ENCODE measurements at regions not wholly inside any gene's neighbourhood (a gene's known extent, or its start where the extent isn't known, plus 50 kb on each side); places are given as distances from the start of the nearest gene placed in this dataset.
"Not testable (repeated sequence)": the region's sequence is repeated elsewhere in the genome, so short reads cannot be mapped to it uniquely, and the experiment has no call there.

- no peak for DNase-seq (ENCODE audit: low read depth in 2 of 2)
These were observed 224.5 kb upstream of the NFIA start for GRCh38 chr1:60857851-60858250.

DNA sequence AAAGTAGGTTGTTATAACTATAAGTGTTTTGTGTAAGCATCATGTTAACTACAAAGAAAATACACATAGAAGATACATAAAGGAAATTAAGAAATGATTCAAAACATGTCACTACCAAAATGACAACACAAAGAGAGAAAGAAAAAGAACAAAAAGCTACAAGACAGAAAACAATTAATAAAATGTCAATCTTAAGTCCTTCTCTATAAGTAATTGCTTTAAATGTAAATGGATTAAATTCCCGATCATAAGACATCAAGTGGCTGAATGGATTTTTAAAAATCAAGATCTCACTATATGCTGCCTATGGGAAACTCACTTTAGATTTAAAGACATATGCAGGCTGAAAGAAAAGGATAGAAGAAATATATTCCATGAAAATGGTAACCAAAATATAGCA lies 232.3 kb upstream of the NFIA start:
- no peak for DNase-seq (ENCODE audit: low read depth in 2 of 2)

GRCh38 chr1:60849401-60849800 lies 233.0 kb upstream of the NFIA start:
- no peak for DNase-seq (ENCODE audit: low read depth in 2 of 2)

- DNase-seq (ENCODE audit: low read depth in 2 of 2), result no peak
These were observed 233.7 kb upstream of the NFIA start for GRCh38 chr1:60848583-60849188.

DNA sequence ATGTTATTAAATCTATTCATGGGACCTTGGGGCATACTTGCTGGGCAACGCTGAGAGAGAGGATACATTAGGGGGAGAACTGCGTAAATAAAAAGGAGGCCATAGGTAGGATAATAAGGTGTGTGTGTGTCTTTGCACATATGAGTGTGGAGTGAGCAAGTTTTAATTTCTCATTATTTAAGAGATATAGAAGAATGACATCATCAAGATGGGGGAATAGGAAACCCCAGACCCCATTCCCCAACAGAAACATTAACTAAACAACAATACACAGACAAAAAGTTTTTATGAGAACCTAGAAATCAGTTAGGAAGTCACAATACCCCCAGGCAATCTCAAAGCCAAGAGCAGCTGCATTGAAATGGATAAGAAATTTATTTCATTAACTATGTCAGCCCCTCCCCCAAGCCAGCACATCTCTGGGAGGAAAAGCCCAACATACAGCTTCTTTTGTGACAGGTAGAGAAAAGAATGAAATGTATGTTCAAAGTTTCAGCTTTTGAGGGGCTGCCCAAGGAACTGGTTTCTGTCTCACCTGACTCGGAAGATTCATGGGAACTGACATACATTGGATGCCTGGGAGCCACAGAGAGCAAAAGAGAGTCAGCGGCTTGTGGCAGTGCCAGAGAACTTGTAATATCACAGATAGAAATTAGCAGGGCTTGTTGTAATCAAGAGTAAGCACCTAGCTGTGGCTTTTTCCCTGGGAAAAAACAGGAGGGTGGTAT lies 234.3 kb upstream of the NFIA start:
- no peak for DNase-seq (ENCODE audit: low read depth in 2 of 2)

GRCh38 chr1:60847391-60847790 lies 235.0 kb upstream of the NFIA start:
- DNase-seq (ENCODE audit: low read depth in 2 of 2), result no peak

DNA sequence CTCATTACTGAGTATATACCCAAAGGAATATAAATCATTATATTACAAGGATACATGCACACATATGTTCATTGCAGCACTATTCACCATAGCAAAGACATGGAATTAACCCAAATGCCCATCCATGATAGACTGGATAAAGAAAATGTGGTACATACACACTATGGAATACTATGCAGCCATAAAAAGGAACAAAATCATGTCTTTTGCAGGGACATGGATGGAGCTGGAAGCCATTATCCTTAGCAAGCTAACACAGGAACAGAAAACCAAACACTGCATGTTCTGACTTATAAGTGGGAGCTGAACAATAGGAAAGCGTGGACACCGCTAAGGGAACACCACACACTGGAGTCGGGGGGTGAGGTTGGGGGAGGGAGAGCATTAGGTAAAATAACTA lies 236.7 kb upstream of the NFIA start:
- DNase-seq (ENCODE audit: low read depth in 2 of 2), result not testable (repeated sequence)

- no peak for DNase-seq (ENCODE audit: low read depth in 2 of 2)
These were observed 240.1 kb upstream of the NFIA start for GRCh38 chr1:60842304-60842703.

- DNase-seq (ENCODE audit: low read depth in 2 of 2), result no peak
These were observed 241.0 kb upstream of the NFIA start for GRCh38 chr1:60841116-60842046.

- DNase-seq (ENCODE audit: low read depth in 2 of 2), result not testable (repeated sequence)
These were observed 241.9 kb upstream of the NFIA start for GRCh38 chr1:60840476-60840875.

GRCh38 chr1:60835649-60836048 lies 246.7 kb upstream of the NFIA start:
- no peak for DNase-seq (ENCODE audit: low read depth in 2 of 2)

GRCh38 chr1:60833173-60833572 lies 249.2 kb upstream of the NFIA start:
- DNase-seq (ENCODE audit: low read depth in 2 of 2), result no peak

GRCh38 chr1:60832367-60832766 lies 250.0 kb upstream of the NFIA start:
- DNase-seq (ENCODE audit: low read depth in 2 of 2), result no peak

DNA sequence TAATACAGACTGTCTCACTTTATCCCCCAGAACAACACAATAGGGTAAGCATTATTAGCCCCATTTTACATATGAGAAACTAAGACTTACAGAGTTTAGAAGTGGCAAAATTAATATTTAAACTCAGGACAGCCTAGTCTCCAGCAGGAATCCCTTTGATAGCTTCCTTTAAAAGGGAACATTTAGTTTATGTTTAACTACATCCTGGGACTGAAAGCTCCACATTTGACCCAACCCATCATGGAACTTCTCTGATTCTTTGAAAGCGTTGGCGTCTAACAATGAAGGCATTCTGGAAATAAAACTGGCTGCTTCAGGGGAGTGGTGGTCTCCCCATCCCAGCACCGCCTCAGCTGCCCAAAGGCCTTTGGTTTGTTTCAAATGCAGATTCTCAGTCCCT lies 250.6 kb upstream of the NFIA start:
- DNase-seq (ENCODE audit: low read depth in 2 of 2), result no peak

DNA sequence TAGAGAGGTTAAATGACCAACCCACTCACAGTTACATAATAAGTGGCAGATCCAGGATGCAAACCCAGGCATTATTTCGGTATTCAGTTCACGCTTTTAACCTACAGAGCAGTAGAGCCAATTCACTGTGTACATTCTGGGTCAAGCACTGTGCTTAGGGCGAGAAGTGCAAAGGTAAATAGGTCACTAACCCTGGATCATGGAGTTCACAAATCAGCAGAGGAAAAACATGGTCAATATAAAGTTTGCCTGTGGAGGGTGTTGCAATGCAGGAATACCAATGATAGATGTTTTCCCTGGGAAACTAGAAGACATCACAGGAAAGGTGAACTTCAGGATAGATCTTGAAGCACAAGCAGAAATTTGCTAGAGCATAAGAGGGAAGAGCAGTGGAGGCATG lies 253.4 kb upstream of the NFIA start:
- DNase-seq (ENCODE audit: low read depth in 2 of 2), result no peak

DNA sequence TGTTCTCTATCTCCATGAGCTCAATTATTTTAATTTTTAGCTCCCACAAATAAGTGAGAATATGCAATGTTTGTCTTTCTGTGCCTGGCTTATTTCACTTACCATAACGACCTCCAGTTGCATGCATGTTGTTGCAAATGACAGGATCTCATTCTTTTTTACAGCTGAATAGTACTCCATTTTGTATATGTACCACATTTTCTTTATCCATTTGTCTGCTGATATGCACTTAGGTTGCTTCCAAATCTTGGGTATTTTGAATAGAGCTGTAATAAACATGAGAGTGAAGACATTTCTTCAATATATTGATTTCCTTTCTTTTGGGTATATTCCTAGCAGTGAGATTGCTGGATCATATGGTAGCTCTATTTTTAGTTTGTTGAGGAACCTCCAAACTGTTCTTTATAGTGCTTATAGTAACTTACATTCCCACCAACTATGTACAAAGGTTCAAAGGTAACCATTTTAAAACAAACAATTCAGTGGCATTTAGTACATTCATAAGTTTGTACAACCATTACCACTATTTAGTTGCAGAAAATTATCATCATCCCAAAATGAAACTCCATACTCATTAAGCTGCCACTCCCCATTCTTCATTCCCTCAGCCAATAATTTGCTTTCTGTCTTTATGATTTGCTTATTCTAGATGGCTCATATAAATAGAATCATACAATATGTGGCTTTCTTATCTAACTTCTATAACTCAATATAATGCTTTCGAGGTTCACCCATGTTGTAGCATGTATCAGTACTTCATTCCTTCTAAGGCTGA lies 255.9 kb upstream of the NFIA start:
- no peak for DNase-seq (ENCODE audit: low read depth in 2 of 2)

GRCh38 chr1:60825593-60825992 lies 256.8 kb upstream of the NFIA start:
- no peak for DNase-seq (ENCODE audit: low read depth in 2 of 2)

DNA sequence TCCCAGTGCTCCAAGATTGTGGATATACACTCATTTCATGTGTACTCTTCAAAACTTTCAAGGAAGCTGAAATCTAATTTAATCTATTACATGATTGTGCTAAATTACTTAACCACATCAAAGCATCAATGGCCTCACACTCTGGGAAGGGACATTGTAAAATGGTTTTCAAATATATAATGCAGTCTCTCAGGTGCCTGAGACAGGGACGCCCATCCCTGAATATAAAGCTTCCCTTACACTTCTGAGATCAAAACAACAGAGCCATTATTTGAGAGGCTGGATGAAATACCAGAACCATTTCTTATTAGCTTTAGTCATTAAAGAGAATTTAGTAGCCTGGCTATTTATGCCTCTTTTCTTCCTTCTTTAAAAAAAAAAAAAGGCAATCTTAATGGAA lies 259.2 kb upstream of the NFIA start:
- no peak for DNase-seq (ENCODE audit: low read depth in 2 of 2)

GRCh38 chr1:60822252-60822651 lies 260.1 kb upstream of the NFIA start:
- DNase-seq (ENCODE audit: low read depth in 2 of 2), result no peak

- no peak for DNase-seq (ENCODE audit: low read depth in 2 of 2)
These were observed 261.2 kb upstream of the NFIA start for GRCh38 chr1:60821156-60821555.

- DNase-seq (ENCODE audit: low read depth in 2 of 2), result no peak
These were observed 263.2 kb upstream of the NFIA start for GRCh38 chr1:60818969-60819701.

Data from stimulated activated CD4-positive, alpha-beta T cell treated with anti-CD3 and anti-CD28 coated beads, Interleukin-1b, Interleukin-23, amount 100 ng/mL, for 4 hours (primary cell).